ENCODE measurements at regions not wholly inside any gene's neighbourhood (a gene's known extent, or its start where the extent isn't known, plus 50 kb on each side); places are given as distances from the start of the nearest gene placed in this dataset.

DNA sequence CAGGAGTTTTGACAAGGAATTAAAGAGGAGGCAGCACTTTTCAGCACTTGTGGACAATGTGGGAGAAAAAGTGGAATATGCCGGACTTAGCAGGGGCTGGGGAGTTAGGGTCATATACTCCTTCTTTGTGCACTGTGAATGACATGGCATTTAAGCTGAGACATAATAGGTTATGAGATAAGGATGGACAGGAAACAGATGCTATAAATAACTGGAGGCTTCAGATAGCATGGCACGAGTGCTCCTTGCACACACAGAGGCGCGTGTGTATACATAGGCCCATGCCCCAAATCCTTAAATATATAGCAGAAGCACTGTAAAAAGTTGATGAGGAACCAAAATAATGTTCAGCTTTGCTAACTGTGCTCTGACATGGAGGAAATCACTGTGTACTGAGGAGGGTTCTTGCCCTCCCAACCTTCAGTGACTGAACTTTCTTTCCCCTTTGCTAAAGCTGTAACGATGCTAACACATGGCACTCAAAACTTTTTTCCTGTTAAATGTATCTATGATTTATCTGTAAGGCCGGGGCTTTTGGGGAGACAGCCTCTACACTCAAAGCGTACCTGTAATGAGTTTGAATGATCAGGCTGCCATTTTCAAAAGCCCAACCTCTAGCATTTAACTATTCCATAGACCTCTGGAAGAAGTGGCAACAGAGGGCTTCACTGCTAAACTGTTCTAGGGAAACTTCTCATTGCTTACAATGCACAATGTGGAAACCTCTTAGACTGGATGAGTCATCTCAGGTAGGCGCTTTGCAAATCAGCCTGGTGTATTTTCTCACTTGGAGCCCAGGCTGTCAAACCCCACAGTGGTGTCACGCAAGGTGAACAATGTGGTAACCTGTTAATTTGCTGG, 784.6 kb downstream of the NR2F2 start:
- TF ChIP-seq, protein P1, sequence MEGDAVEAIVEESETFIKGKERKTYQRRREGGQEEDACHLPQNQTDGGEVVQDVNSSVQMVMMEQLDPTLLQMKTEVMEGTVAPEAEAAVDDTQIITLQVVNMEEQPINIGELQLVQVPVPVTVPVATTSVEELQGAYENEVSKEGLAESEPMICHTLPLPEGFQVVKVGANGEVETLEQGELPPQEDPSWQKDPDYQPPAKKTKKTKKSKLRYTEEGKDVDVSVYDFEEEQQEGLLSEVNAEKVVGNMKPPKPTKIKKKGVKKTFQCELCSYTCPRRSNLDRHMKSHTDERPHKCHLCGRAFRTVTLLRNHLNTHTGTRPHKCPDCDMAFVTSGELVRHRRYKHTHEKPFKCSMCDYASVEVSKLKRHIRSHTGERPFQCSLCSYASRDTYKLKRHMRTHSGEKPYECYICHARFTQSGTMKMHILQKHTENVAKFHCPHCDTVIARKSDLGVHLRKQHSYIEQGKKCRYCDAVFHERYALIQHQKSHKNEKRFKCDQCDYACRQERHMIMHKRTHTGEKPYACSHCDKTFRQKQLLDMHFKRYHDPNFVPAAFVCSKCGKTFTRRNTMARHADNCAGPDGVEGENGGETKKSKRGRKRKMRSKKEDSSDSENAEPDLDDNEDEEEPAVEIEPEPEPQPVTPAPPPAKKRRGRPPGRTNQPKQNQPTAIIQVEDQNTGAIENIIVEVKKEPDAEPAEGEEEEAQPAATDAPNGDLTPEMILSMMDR (conservative IDR thresholded peaks at IDR 0.05; ENCODE audit: low read depth, low read length) = no peak
- H3K4me3 ChIP-seq (ENCODE audit: low read depth, low read length) = no peak overlapping the region
- DNase-seq (ENCODE audit: low read depth) = no peak

DNA sequence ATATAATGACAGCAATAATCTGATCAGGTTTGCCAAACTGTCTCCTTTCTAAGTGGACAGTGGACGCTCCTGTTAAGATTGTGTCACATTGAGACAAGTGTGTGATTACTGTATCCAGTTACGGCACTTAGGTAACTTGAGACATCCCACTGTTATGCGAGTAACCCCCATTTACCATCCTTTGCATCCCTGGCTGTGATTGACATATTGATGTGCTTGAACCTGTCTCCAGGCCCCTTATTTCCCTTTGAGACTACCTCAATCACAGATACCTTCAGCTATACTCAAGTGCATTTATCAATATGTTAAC, 785.2 kb downstream of the NR2F2 start:
- no peak overlapping the region for H3K4me3 ChIP-seq (ENCODE audit: low read depth, low read length)
- TF ChIP-seq, protein P1 (conservative IDR thresholded peaks at IDR 0.05; ENCODE audit: low read depth, low read length) = no peak
- DNase-seq (ENCODE audit: low read depth) = no peak

DNA sequence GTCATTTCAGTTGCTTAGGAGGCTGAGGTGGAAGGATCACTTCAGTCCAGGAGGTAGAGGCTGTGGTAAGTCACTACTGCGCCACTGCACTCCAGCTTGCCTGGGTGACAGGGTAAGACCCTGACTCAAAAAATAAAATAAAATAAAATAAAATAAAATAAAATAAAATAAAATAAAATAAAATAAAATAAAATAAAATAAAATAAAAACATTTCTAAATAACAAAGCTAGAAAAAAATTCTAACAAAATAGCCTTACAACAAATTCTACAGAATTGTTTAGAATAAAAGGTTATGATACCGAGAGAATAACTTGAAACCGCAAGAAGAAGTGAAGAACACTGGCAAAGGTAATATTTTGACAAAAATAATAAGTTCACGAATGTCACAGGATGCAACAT, 794.3 kb downstream of the NR2F2 start:
- no peak overlapping the region for H3K4me3 ChIP-seq (ENCODE audit: low read depth, low read length)
- TF ChIP-seq, protein P1 (conservative IDR thresholded peaks at IDR 0.05; ENCODE audit: low read depth, low read length) = no peak
- DNase-seq (ENCODE audit: low read depth) = no peak

DNA sequence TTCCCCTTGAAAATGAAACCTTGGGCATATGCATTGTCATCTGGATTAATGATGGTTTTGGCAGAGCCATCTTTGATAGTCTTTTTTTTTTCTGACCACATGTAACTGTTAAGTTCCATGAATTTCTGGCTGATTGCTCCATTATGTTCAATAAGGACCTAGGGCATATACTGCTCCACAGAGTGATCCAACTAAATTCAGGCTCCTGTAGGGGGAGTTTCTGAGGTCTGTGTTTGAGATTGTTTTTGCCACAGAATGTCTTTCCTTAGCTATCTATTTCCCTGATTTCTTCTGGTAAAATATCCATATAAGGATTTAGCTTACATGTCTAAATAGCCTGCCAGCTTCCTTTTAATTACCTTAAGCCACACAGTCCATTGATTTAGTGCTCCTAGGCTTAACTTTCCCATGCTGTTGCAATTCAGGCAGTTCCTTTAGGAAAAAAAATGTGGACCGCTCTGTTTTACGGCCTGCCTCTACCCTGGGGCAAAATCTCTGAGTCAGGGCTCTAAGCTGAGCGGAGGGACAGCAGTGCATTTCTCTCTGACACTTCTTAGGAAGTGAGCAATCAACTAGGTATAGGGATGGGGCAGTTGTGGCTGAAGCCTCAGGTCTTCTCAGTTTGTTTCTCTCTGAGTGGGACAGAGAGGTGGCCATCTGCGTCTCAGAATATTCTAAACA, 796.2 kb downstream of the NR2F2 start:
- peak; percentile 12 for DNase-seq (ENCODE audit: low read depth)
- TF ChIP-seq, protein P1 (conservative IDR thresholded peaks at IDR 0.05; ENCODE audit: low read depth, low read length) = peak; percentile 30
- H3K4me3 ChIP-seq (ENCODE audit: low read depth, low read length) = no peak overlapping the region

DNA sequence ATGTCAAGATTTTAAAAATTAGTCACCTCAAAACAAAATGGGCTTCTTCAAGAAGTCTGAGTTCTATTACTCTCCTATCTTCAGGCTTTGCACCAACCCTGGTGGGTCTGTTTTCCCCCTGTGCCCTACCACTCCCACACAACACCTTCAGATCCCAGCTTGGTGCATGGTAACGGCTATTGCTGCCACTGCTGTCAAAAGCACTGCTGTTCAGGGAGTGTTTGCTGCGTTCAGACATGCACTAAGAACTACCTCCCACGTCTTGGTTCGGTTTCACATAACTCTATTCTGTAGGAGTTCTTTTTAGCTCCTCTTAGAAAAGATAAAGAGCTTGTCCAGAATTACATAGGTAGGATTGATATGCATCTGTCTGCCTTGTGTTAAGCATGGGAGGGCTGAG, 799.2 kb downstream of the NR2F2 start:
- H3K4me3 ChIP-seq (ENCODE audit: low read depth, low read length) = no peak overlapping the region
- TF ChIP-seq, protein P1 (conservative IDR thresholded peaks at IDR 0.05; ENCODE audit: low read depth, low read length) = no peak
- no peak for DNase-seq (ENCODE audit: low read depth)

DNA sequence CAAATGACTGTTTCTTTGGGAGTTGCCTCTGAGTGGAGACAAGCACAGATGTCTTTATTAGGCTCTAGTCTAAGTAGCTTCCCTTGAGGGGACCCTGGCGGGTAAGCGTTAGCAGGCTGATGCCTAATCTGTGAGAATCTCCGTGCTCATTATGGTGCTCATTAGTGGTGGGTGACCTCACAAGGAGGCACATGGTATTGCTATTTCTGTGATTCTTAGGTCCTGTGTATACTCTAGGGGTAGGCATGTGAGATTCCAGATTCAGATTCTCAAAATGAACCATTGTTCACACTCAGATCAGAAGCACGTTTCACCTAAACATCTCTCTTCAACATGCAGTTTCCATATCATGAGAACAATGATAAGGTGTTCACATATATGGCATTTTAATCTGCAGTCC, 809.7 kb downstream of the NR2F2 start:
- peak; percentile 2 for DNase-seq (ENCODE audit: low read depth)
- H3K4me3 ChIP-seq (ENCODE audit: low read depth, low read length) = no peak overlapping the region
- TF ChIP-seq, protein P1 (conservative IDR thresholded peaks at IDR 0.05; ENCODE audit: low read depth, low read length) = no peak
